IPS-NIHi11 (cell line): ENCODE measurements at regions not wholly inside any gene's neighbourhood (a gene's known extent, or its start where the extent isn't known, plus 50 kb on each side); places are given as distances from the start of the nearest gene placed in this dataset.
"Not testable (repeated sequence)": the region's sequence is repeated elsewhere in the genome, so short reads cannot be mapped to it uniquely, and the experiment has no call there.

ENCODE experiments used
- DNase-seq: peaks from one replicate; pipeline ENCODE4 v3.0.0; 2012; ENCODE audit warnings: mixed read lengths, low spot score

- no peak for DNase-seq
These were observed 1827.5 kb upstream of the RAG2 start for GRCh38 chr11:38425578-38425977.

DNA sequence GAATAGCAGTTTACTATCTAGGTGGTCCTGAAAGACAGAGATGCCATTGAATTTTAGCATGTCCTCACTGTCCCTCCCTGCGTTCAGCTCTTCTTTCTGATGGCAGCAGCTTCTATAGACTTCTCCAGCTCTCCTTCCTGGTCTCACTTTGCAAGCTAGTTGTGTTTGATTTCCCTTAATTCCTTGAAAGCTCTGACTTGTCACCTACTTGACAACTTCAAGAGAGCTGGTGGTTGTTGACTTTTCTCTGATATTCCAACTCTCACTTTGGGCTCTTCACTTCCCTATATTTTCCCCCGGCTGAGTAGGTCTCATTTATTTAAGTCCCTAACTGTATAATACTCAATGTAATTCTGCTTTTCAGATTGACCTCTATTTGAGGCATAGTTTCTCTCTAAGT is 1825.0 kb upstream of the RAG2 start:
- no peak for DNase-seq

DNA sequence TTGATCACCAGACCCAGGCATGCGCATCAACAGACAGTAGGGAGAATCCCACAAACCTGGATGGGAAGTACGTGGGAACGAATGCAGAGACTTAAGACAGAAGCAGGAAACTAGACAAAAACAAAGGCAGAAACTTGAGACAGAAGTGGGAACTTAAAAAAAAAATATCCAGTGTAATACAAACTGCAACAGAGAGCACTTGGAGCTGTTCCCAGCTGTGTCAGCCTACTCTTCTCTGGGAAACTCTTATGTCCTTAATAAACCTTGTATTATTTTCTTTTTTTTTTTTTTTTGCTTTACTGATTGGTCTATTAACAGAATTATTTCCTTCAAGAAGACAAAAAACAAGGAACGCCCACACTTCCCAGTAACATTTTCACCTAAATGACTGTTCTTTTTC is 1818.1 kb upstream of the RAG2 start:
- DNase-seq: no peak

DNA sequence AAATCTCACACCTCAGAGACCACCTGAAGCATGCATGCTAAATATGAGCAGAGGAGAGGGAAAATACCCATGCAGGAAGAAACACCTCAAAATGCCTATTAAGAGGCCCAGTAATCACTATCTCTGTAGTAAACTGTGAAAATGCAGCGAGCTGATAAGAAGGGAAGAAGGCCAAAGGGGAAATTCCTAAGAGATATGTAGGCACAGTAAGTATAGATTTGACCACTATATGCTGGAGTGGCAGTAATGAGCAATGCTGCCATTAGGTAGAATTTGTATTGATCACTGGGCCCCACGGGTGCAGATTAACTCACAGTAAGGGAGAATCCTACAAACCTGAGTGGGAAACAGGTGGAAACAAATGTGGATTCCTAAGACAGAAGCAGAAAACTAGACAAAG is 1813.1 kb upstream of the RAG2 start:
- no peak for DNase-seq

GRCh38 chr11:38402063-38402462 is 1804.0 kb upstream of the RAG2 start:
- DNase-seq: no peak

- no peak for DNase-seq
These were observed 1794.1 kb upstream of the RAG2 start for GRCh38 chr11:38392176-38392575.

GRCh38 chr11:38384568-38384967 is 1786.5 kb upstream of the RAG2 start:
- no peak for DNase-seq

DNA sequence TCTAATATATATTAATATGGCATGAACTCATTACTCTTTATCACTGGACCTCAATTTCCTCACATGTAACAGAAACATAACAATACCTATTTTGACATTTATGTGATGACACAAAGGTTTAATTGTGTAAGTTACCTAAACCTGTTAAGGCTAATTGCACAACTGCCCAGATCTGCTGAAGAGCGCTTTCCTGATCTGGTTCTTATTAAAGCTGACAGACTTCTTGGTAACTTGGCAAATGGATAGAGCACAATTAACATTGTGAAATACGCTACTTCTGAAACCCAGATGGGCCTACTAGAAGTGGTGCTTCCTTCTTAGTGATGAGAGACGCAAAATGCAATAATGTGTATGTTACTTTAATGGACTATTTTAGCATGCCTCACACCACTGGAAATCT is 1767.2 kb upstream of the RAG2 start:
- no peak for DNase-seq

GRCh38 chr11:38356255-38356654 is 1758.2 kb upstream of the RAG2 start:
- DNase-seq: no peak

DNA sequence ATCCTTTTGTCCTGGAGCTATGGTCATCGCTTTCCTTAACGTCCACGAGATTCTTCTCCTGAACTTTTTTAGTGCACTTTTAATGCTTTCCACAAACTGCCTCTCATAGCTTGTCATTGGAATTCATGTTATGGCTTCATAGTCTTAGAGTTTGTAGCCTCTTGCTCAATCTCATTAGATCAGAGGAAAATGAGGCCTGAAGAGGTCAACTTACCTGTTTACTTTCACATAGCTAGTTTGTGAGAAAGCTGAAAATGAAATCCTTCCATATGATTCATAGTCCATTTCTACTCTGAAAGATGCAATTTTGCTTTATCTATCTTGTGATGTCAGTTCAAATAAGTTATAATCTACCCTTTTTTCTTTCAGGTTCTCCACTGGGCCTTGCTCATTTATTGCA is 1747.2 kb upstream of the RAG2 start:
- no peak for DNase-seq

- not testable (repeated sequence) for DNase-seq
These were observed 1743.6 kb upstream of the RAG2 start for GRCh38 chr11:38341612-38342011.

- DNase-seq: no peak
These were observed 1741.9 kb upstream of the RAG2 start for GRCh38 chr11:38339835-38340440.

DNA sequence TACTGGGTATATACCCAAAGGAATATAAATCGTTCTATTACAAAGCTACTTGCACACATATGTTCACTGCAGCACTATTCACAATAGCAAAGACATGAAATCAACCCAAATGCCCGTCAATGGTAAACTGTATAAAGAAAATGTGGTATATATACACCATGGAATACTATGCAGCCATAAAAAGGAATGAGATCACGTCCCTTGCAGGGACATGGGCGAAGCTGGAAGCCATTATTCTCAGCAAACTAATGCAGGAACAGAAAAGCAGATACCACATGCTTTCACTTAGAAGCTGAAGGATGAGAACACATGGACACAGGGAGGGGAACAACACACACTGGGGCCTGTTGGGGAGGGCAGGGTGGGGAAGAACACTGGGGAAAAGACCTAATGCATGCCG is 1740.0 kb upstream of the RAG2 start:
- DNase-seq: not testable (repeated sequence)

- no peak for DNase-seq
These were observed 1734.0 kb upstream of the RAG2 start for GRCh38 chr11:38332046-38332445.

DNA sequence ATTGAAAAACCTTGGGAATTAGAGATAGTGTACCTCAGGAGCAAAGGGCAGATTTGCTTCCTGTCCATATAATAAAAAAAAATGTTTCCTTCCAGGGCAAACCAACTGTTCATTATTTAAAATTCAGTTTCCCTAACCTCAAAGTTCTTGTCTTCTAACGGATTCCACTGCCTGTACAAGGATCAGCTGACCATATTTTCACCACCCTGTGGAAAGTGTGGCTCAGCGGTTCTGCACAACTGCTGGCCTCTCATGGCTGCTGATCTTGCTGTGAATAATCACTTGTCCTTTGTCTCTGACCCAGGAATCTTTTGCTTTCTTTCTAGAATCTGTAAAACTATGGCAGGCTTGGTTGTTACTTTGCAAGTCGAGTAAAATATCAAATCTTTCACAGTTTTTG is 1732.5 kb upstream of the RAG2 start:
- no peak for DNase-seq

GRCh38 chr11:38323961-38324761 is 1726.1 kb upstream of the RAG2 start:
- DNase-seq: no peak

- no peak for DNase-seq
These were observed 1717.1 kb upstream of the RAG2 start for GRCh38 chr11:38315151-38315550.

DNA sequence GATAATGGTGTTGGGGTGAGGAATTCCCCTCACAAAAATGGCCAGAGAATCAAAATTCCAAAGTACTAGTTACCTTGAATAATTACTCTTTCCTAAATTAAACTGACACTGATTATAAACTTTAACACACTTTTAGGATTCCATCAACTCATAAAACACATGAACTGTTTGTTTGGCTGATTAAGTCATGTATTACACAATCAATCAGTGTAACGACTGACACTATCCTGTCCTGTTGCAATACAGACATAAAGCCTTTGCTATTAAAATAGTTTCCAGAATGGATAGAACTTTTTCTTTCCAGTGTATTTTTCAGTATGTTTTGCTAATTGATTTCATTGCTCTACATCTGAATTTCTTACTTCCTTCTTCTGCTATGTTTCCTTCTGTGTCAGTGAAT is 1709.4 kb upstream of the RAG2 start:
- DNase-seq: no peak

DNA sequence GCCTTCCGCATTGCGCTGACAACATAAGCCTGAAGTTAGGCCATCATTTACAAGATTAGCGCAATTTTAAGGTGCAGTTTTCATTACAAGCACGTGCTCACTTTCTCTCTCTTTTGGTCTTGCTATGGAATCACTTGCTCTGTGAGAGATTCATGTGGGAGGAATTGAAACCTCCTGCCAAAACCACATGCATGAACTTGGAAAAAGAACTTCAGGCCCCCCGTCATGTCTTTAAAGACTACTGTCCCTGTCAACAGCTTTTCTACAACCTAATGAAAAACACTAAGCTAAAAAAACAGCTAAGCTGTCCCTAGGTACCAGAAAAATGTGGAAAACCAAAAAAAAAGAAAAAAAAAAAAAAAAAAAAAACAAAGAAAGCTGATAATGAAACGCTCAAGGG is 1707.6 kb upstream of the RAG2 start:
- no peak for DNase-seq

- no peak for DNase-seq
These were observed 1706.9 kb upstream of the RAG2 start for GRCh38 chr11:38304926-38305325.

GRCh38 chr11:38302564-38302963 is 1704.5 kb upstream of the RAG2 start:
- DNase-seq: no peak

GRCh38 chr11:38300570-38300969 is 1702.5 kb upstream of the RAG2 start:
- DNase-seq: no peak

DNA sequence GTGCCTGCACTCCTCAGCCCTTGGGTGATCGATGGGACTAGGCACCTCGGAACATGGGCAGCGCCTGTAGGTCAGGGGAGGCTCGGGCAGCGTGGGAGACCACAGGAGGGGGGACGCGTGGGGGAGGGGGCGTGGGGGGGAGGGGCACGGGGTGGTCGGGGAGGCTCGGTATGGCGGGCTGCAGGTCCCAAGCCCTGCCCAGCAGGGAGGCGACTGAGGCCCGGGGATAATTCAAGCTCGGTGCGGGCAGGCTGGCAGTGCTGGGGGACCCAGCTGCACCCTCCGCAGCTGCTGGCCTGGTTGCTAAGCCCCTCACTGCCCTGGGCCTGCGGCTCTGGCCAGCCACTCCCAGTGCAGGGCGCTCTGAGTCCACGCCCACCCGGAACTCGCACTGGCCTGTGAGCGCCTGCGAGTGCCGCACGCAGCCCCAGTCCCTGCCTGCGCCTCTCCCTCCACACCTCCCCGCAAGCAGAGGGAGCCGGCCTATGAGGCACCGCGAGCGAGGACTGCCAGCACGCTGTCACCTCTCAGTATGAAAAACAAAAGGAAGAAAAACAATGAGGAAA is 1698.3 kb upstream of the RAG2 start:
- no peak for DNase-seq

- DNase-seq: no peak
These were observed 1684.7 kb upstream of the RAG2 start for GRCh38 chr11:38282718-38283117.
